ENCODE measurements at regions not wholly inside any gene's neighbourhood (a gene's known extent, or its start where the extent isn't known, plus 50 kb on each side); places are given as distances from the start of the nearest gene placed in this dataset.

DNA sequence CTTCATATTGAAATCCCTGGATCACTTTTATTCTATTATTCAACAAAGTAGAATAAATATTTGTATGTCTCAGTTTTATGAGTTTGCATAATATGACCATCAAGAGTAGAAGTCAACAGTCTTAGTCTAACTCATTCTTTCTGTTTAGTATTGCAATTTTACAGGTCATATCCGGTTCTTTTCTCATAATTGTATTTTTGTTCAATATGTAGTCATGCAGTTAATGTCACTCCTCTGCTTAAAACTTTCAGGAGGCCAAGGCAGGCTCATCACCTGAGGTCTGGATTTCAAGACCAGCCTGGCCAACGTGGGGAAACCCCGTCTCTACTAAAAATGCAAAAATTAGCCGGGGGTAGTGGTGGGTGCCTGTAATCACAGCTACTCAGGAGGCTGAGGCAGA is 148.4 kb upstream of the TRPM3 start:
- TF ChIP-seq, protein P1, sequence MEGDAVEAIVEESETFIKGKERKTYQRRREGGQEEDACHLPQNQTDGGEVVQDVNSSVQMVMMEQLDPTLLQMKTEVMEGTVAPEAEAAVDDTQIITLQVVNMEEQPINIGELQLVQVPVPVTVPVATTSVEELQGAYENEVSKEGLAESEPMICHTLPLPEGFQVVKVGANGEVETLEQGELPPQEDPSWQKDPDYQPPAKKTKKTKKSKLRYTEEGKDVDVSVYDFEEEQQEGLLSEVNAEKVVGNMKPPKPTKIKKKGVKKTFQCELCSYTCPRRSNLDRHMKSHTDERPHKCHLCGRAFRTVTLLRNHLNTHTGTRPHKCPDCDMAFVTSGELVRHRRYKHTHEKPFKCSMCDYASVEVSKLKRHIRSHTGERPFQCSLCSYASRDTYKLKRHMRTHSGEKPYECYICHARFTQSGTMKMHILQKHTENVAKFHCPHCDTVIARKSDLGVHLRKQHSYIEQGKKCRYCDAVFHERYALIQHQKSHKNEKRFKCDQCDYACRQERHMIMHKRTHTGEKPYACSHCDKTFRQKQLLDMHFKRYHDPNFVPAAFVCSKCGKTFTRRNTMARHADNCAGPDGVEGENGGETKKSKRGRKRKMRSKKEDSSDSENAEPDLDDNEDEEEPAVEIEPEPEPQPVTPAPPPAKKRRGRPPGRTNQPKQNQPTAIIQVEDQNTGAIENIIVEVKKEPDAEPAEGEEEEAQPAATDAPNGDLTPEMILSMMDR (IDR thresholded peaks at IDR 0.05; ENCODE audit: low read depth, low read length, poor library complexity, severe bottlenecking): no peak
- TF ChIP-seq EZH2phosphoT487 (IDR thresholded peaks at IDR 0.05; ENCODE audit: borderline replicate concordance, low read length): no peak
